IMR-90 (cell line): ENCODE measurements at regions not wholly inside any gene's neighbourhood (a gene's known extent, or its start where the extent isn't known, plus 50 kb on each side); places are given as distances from the start of the nearest gene placed in this dataset.

Experiments
- ATAC-seq: fragments of 200-7000 bp; cut with Tn5 transposase; 2 replicates; pipeline ENCODE4 v1.9.1; 2020; ENCODE audit warnings: low read depth, mild to moderate bottlenecking, moderate library complexity
- BruUV-seq: library from RNA; stranded (reverse); fragments of 400-500 nt; replicated peaks from 2 replicates; lab custom pipeline; 2021; lab: Mats Ljungman, UMichigan
- CTCF ChIA-PET: fragments of 300-600 bp; formaldehyde crosslinking; extraction: SDS; loops from one replicate; lab custom pipeline; 2021; ENCODE audit warnings: antibody characterized with exemption; lab: Yijun Ruan, JAX
- POLR2A ChIA-PET: fragments of 300-600 bp; sonication (Branson Sonifier 250); formaldehyde crosslinking; loops from one replicate; lab custom pipeline; 2022; ENCODE audit warnings: antibody characterized with exemption; ENCODE audit not compliant: unreplicated experiment; lab: Charles Lee
- DNase-seq: peaks from one replicate; pipeline ENCODE4 v3.0.0; 2013
- H2AFZ ChIP-seq: replicated peaks from 2 replicates; pipeline ENCODE3; 2013; ENCODE audit warnings: low read length, mild to moderate bottlenecking; ENCODE audit not compliant: poor library complexity
- H2AK5ac ChIP-seq: 2 replicates; pipeline ENCODE4 v1.6.1; 2013; ENCODE audit warnings: low read depth, low read length, inconsistent platforms
- H2AK9ac ChIP-seq: replicated peaks from 2 replicates; pipeline ENCODE3; 2013; ENCODE audit warnings: mild to moderate bottlenecking, low read depth, low read length, moderate library complexity; ENCODE audit not compliant: poor library complexity
- H2BK120ac ChIP-seq: 2 replicates; pipeline ENCODE4 v1.6.1; 2013; ENCODE audit warnings: low read depth, low read length, inconsistent platforms
- H2BK15ac ChIP-seq: 3 replicates; pipeline ENCODE4 v1.6.1; 2013; ENCODE audit warnings: low read depth, low read length, inconsistent platforms
- H2BK20ac ChIP-seq: 2 replicates; pipeline ENCODE4 v1.6.1; 2013; ENCODE audit warnings: low read depth, mild to moderate bottlenecking, inconsistent platforms, low read length, moderate library complexity
- H2BK5ac ChIP-seq: 2 replicates; pipeline ENCODE4 v1.6.1; 2013; ENCODE audit warnings: mild to moderate bottlenecking, low read depth, low read length, inconsistent platforms; ENCODE audit not compliant: poor library complexity, severe bottlenecking
- H3K14ac ChIP-seq: replicated peaks from 2 replicates; pipeline ENCODE4 v1.6.1; 2013; ENCODE audit warnings: low read depth, low read length, inconsistent platforms
- H3K18ac ChIP-seq: 2 replicates; pipeline ENCODE4 v1.6.1; 2013; ENCODE audit warnings: low read depth, low read length, control low read depth
- H3K23ac ChIP-seq: 2 replicates; pipeline ENCODE4 v1.6.1; 2013; ENCODE audit warnings: low read depth, low read length, inconsistent platforms
- H3K27ac ChIP-seq: 2 replicates; pipeline ENCODE4 v1.5.1; 2013; ENCODE audit warnings: mild to moderate bottlenecking, control low read depth, low read length; ENCODE audit not compliant: insufficient read depth
- H3K27me3 ChIP-seq: 2 replicates; pipeline ENCODE4 v1.6.1; 2013; ENCODE audit warnings: low read length; ENCODE audit not compliant: control insufficient read depth, insufficient read depth
- H3K36me3 ChIP-seq: 2 replicates; pipeline ENCODE4 v1.6.1; 2013; ENCODE audit warnings: low read length, mixed read lengths; ENCODE audit not compliant: control insufficient read depth, insufficient read depth
- H3K4ac ChIP-seq: 2 replicates; pipeline ENCODE4 v1.6.1; 2013; ENCODE audit warnings: low read depth, low read length, inconsistent platforms
- H3K4me1 ChIP-seq: 2 replicates; pipeline ENCODE4 v1.6.1; 2013; ENCODE audit warnings: low read length, mixed read lengths; ENCODE audit not compliant: control insufficient read depth, insufficient read depth
- H3K4me2 ChIP-seq: 2 replicates; pipeline ENCODE4 v1.6.1; 2013; ENCODE audit warnings: low read depth, mild to moderate bottlenecking, control low read depth, low read length, moderate library complexity
- H3K4me3 ChIP-seq: 2 replicates; pipeline ENCODE4 v1.5.1; 2013; ENCODE audit warnings: low read depth, mild to moderate bottlenecking, control low read depth, low read length, moderate library complexity; ENCODE audit not compliant: insufficient read depth
- H3K56ac ChIP-seq: 2 replicates; pipeline ENCODE4 v1.6.1; 2013; ENCODE audit warnings: low read length, inconsistent platforms; ENCODE audit not compliant: insufficient read depth; ENCODE audit errors: extremely low read depth
- H3K79me1 ChIP-seq, 2 experiments: 2 replicates each; pipeline ENCODE4 v1.6.1; 2013; ENCODE audit warnings: low read length in 2 of 2, inconsistent platforms in 1 of 2, low read depth in 1 of 2
- H3K9ac ChIP-seq: 2 replicates; pipeline ENCODE4 v1.6.1; 2013; ENCODE audit warnings: low read depth, low read length, control low read depth
- H3K9me1 ChIP-seq: 2 replicates; pipeline ENCODE4 v1.6.1; 2013; ENCODE audit warnings: low read length, inconsistent platforms; ENCODE audit not compliant: insufficient read depth
- H3K9me3 ChIP-seq: 2 replicates; pipeline ENCODE4 v1.6.1; 2013; ENCODE audit warnings: low read length; ENCODE audit not compliant: control insufficient read depth, insufficient read depth
- H4K20me1 ChIP-seq: 2 replicates; pipeline ENCODE4 v1.6.1; 2013; ENCODE audit warnings: low read length, inconsistent platforms; ENCODE audit not compliant: insufficient read depth
- H4K5ac ChIP-seq: 2 replicates; pipeline ENCODE4 v1.6.1; 2013; ENCODE audit warnings: mild to moderate bottlenecking, low read depth, low read length, control low read depth
- H4K8ac ChIP-seq, 2 experiments: 2 replicates each; pipeline ENCODE4 v1.6.1; 2013; ENCODE audit warnings: low read depth in 2 of 2, low read length in 2 of 2, control low read depth in 1 of 2, inconsistent platforms in 1 of 2
- H4K91ac ChIP-seq: 2 replicates; pipeline ENCODE4 v1.6.1; 2013; ENCODE audit warnings: low read depth, low read length, inconsistent platforms; ENCODE audit not compliant: insufficient read depth
- FOS ChIP-seq: fragments of 150-350 bp; IDR thresholded peaks from 2 replicates; pipeline ENCODE4 v1.6.1; 2016; ENCODE audit warnings: low read depth, low read length
- RFX5 ChIP-seq: IDR thresholded peaks from 2 replicates; pipeline ENCODE4 v1.8.0; 2012; ENCODE audit warnings: low read depth, mild to moderate bottlenecking, low read length, moderate library complexity
- dilution Hi-C: fragments of 300-500 bp; cut with HindIII; formaldehyde crosslinking; loops from one replicate; pipeline ENCODE4 v1.14.3; 2018; ENCODE audit warnings: low sequenced_read_pairs; ENCODE audit not compliant: unreplicated experiment
- in situ Hi-C: fragments of 300-500 bp; cut with MboI; formaldehyde crosslinking; loops from 3 replicates; pipeline ENCODE4 v1.14.3; 2019; ENCODE audit warnings: low sequenced_read_pairs, inconsistent platforms, mixed read lengths
- intact Hi-C: fragments of 100-400 bp; cut with micrococcal nuclease; formaldehyde crosslinking; loops from 2 replicates; pipeline ENCODE4 v1.10.0; 2022

- TF ChIP-seq RFX5 (no peak), FOS (no peak)
- Histone ChIP-seq H2AK5ac (no peak overlapping the region), H3K9ac (no peak overlapping the region), H2BK15ac (no peak overlapping the region), H2BK120ac (no peak overlapping the region), H4K8ac (no peak overlapping the region), H3K4me3 (no peak overlapping the region), H3K79me1 (no peaks in the 10 kb centered on the region), H4K5ac (no peak overlapping the region), H3K4me1 (peaks cover 12% of the 10 kb centered on the region), H3K56ac (no peak overlapping the region), H3K23ac (no peak overlapping the region), H3K9me1 (no peaks in the 10 kb centered on the region), H3K4me2 (no peak overlapping the region), H2AFZ (no peak overlapping the region), H4K91ac (no peak overlapping the region), H3K14ac (no peak overlapping the region), H3K9me3 (no peaks in the 10 kb centered on the region), H3K18ac (no peak overlapping the region), H3K4ac (no peak overlapping the region), H2BK20ac (no peak overlapping the region), H4K20me1 (no peaks in the 10 kb centered on the region), H3K27ac (no peak overlapping the region), H2BK5ac (no peak overlapping the region), H3K36me3 (no peaks in the 10 kb centered on the region), H2AK9ac (no peak overlapping the region), H3K27me3 (no peaks in the 10 kb centered on the region)
- BruUV-seq, result no TSS peak
- in situ Hi-C loops (no loop called here), dilution Hi-C loops (no loop called here), intact Hi-C loops (loop anchor here (5.0 kb wide), 1 partner anchor 74 kb away; no protein-coding TSS in a partner anchor)
- ChIA-PET POLR2A (no interaction called here), CTCF (no interaction called here)
- DNase-seq (no peak), ATAC-seq (no peak)
Observed at GRCh38 chr3:144051211-144051610, 79.6 kb downstream of the DIPK2A start.
